ENCODE measurements at regions not wholly inside any gene's neighbourhood (a gene's known extent, or its start where the extent isn't known, plus 50 kb on each side); places are given as distances from the start of the nearest gene placed in this dataset.

DNA sequence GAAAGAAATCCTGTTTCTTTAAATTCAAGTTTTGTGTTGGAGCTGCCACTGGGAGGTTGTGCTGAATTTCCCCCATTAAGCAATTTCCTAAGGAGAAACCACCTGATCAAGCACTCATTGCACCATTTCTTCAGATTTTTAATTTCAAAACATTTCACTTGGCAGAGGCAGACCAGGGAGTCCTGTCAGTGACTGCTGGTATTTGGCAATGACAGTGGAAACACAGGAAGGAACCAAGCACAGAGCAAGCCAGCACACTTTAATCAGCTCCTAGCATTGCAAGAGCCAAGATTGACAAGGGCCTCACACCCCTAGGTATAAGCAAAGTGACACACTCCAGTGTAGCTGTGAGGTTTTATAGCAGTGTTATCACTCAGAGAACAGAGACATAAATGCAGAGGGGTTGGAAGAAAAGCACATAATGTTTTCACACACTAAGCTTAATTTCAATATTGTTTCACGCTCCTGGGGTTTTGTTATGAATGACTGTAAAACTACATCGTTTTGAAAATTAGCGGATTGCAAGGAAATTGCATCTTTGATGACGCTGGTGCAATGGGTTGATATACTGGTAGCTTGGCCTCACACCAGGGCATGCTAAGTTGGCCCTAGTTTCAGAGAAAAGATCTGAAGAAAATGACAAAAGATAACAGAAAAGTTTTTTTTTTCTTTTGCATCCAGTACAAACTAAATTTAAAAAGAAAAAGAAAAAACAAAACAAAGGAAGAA lies 768.4 kb downstream of the TFAP2A start:
- TF ChIP-seq SP1 (IDR thresholded peaks at IDR 0.05) (no peak), RAD21 (IDR thresholded peaks at IDR 0.05) (no peak), HNF4A (conservative IDR thresholded peaks at IDR 0.05) (no peak)
- TF ChIP-seq, protein P1, sequence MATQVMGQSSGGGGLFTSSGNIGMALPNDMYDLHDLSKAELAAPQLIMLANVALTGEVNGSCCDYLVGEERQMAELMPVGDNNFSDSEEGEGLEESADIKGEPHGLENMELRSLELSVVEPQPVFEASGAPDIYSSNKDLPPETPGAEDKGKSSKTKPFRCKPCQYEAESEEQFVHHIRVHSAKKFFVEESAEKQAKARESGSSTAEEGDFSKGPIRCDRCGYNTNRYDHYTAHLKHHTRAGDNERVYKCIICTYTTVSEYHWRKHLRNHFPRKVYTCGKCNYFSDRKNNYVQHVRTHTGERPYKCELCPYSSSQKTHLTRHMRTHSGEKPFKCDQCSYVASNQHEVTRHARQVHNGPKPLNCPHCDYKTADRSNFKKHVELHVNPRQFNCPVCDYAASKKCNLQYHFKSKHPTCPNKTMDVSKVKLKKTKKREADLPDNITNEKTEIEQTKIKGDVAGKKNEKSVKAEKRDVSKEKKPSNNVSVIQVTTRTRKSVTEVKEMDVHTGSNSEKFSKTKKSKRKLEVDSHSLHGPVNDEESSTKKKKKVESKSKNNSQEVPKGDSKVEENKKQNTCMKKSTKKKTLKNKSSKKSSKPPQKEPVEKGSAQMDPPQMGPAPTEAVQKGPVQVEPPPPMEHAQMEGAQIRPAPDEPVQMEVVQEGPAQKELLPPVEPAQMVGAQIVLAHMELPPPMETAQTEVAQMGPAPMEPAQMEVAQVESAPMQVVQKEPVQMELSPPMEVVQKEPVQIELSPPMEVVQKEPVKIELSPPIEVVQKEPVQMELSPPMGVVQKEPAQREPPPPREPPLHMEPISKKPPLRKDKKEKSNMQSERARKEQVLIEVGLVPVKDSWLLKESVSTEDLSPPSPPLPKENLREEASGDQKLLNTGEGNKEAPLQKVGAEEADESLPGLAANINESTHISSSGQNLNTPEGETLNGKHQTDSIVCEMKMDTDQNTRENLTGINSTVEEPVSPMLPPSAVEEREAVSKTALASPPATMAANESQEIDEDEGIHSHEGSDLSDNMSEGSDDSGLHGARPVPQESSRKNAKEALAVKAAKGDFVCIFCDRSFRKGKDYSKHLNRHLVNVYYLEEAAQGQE (IDR thresholded peaks at IDR 0.05): no peak
- TF ChIP-seq, protein P2, sequence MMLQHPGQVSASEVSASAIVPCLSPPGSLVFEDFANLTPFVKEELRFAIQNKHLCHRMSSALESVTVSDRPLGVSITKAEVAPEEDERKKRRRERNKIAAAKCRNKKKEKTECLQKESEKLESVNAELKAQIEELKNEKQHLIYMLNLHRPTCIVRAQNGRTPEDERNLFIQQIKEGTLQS (IDR thresholded peaks at IDR 0.05): no peak
- TF ChIP-seq, protein P3, sequence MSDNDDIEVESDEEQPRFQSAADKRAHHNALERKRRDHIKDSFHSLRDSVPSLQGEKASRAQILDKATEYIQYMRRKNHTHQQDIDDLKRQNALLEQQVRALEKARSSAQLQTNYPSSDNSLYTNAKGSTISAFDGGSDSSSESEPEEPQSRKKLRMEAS (IDR thresholded peaks at IDR 0.05): no peak
- TF ChIP-seq, protein P4, sequence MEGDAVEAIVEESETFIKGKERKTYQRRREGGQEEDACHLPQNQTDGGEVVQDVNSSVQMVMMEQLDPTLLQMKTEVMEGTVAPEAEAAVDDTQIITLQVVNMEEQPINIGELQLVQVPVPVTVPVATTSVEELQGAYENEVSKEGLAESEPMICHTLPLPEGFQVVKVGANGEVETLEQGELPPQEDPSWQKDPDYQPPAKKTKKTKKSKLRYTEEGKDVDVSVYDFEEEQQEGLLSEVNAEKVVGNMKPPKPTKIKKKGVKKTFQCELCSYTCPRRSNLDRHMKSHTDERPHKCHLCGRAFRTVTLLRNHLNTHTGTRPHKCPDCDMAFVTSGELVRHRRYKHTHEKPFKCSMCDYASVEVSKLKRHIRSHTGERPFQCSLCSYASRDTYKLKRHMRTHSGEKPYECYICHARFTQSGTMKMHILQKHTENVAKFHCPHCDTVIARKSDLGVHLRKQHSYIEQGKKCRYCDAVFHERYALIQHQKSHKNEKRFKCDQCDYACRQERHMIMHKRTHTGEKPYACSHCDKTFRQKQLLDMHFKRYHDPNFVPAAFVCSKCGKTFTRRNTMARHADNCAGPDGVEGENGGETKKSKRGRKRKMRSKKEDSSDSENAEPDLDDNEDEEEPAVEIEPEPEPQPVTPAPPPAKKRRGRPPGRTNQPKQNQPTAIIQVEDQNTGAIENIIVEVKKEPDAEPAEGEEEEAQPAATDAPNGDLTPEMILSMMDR (IDR thresholded peaks at IDR 0.05; ENCODE audit: low read depth, low read length, missing input control): no peak

Data from liver (tissue), 3 donors.